ENCODE measurements at regions not wholly inside any gene's neighbourhood (a gene's known extent, or its start where the extent isn't known, plus 50 kb on each side); places are given as distances from the start of the nearest gene placed in this dataset.

- no peak overlapping the region for H3K27ac ChIP-seq (ENCODE audit: low read depth, low read length)
- TF ChIP-seq EZH2phosphoT487 (IDR thresholded peaks at IDR 0.05; ENCODE audit: borderline replicate concordance, low read length) (no peak), CTCF (IDR thresholded peaks at IDR 0.05; ENCODE audit: low read depth, low read length, poor library complexity, severe bottlenecking) (no peak)
Measured at GRCh38 chr4:189029976-189030504, 890.8 kb downstream of the TRIML1 start.

GRCh38 chr4:189032606-189033338 lies 893.5 kb downstream of the TRIML1 start:
- Histone ChIP-seq H3K27me3 (ENCODE audit: control insufficient read depth, low read length) (no peaks in the 10 kb centered on the region), H3K4me3 (ENCODE audit: low read length) (no peak overlapping the region), H3K4me2 (ENCODE audit: low read length) (no peak overlapping the region), H3K4me1 (ENCODE audit: control insufficient read depth, low read length) (no peaks in the 10 kb centered on the region), H3K9me2 (replicated peaks; ENCODE audit: control insufficient read depth, low read length) (no peaks in the 10 kb centered on the region), H3K36me3 (ENCODE audit: control insufficient read depth, low read length) (no peaks in the 10 kb centered on the region), H3K79me2 (ENCODE audit: control insufficient read depth, low read length) (no peaks in the 10 kb centered on the region), H3F3A (ENCODE audit: control insufficient read depth, insufficient read depth) (no peaks in the 10 kb centered on the region), H3K27ac (ENCODE audit: low read depth, low read length) (no peak overlapping the region), H3K9me3 (ENCODE audit: control insufficient read depth, insufficient read depth, low read length) (no peaks in the 10 kb centered on the region), H4K20me1 (ENCODE audit: control insufficient read depth, insufficient read depth, low read depth, low read length) (no peaks in the 10 kb centered on the region)
- TF ChIP-seq EZH2phosphoT487 (IDR thresholded peaks at IDR 0.05; ENCODE audit: borderline replicate concordance, low read length) (no peak), CTCF (IDR thresholded peaks at IDR 0.05; ENCODE audit: low read depth, low read length, poor library complexity, severe bottlenecking) (no peak)

More at GRCh38 chr4:189029976-189030504, 890.8 kb downstream of the TRIML1 start:
- Histone ChIP-seq H3K36me3 (ENCODE audit: control insufficient read depth, low read length) (no peaks in the 10 kb centered on the region), H4K20me1 (ENCODE audit: control insufficient read depth, insufficient read depth, low read depth, low read length) (no peaks in the 10 kb centered on the region), H3K4me1 (ENCODE audit: control insufficient read depth, low read length) (no peaks in the 10 kb centered on the region), H3K79me2 (ENCODE audit: control insufficient read depth, low read length) (no peaks in the 10 kb centered on the region), H3K4me3 (ENCODE audit: low read length) (no peak overlapping the region), H3K27me3 (ENCODE audit: control insufficient read depth, low read length) (no peaks in the 10 kb centered on the region), H3F3A (ENCODE audit: control insufficient read depth, insufficient read depth) (no peaks in the 10 kb centered on the region), H3K9me2 (replicated peaks; ENCODE audit: control insufficient read depth, low read length) (no peaks in the 10 kb centered on the region), H3K9me3 (ENCODE audit: control insufficient read depth, insufficient read depth, low read length) (no peaks in the 10 kb centered on the region), H3K4me2 (ENCODE audit: low read length) (no peak overlapping the region)

- H4K20me1 ChIP-seq (ENCODE audit: control insufficient read depth, insufficient read depth, low read depth, low read length): no peaks in the 10 kb centered on the region
- no peaks in the 10 kb centered on the region for H3K36me3 ChIP-seq (ENCODE audit: control insufficient read depth, low read length)
- no peaks in the 10 kb centered on the region for H3K9me2 ChIP-seq (replicated peaks; ENCODE audit: control insufficient read depth, low read length)
- H3K27ac ChIP-seq (ENCODE audit: low read depth, low read length): no peak overlapping the region
- no peaks in the 10 kb centered on the region for H3K79me2 ChIP-seq (ENCODE audit: control insufficient read depth, low read length)
- no peaks in the 10 kb centered on the region for H3K9me3 ChIP-seq (ENCODE audit: control insufficient read depth, insufficient read depth, low read length)
- TF ChIP-seq CTCF (IDR thresholded peaks at IDR 0.05; ENCODE audit: low read depth, low read length, poor library complexity, severe bottlenecking) (no peak), EZH2phosphoT487 (IDR thresholded peaks at IDR 0.05; ENCODE audit: borderline replicate concordance, low read length) (no peak)
- no peaks in the 10 kb centered on the region for H3K4me1 ChIP-seq (ENCODE audit: control insufficient read depth, low read length)
- H3K27me3 ChIP-seq (ENCODE audit: control insufficient read depth, low read length): no peaks in the 10 kb centered on the region
- H3K4me2 ChIP-seq (ENCODE audit: low read length): no peak overlapping the region
- H3F3A ChIP-seq (ENCODE audit: control insufficient read depth, insufficient read depth): no peaks in the 10 kb centered on the region
- H3K4me3 ChIP-seq (ENCODE audit: low read length): no peak overlapping the region
Measured at GRCh38 chr4:189033801-189034347, 894.6 kb downstream of the TRIML1 start.

Measured in DOHH2 (cell line).